PFSK-1 (cell line): ENCODE measurements at regions not wholly inside any gene's neighbourhood (a gene's known extent, or its start where the extent isn't known, plus 50 kb on each side); places are given as distances from the start of the nearest gene placed in this dataset.

Experiments used
- REST ChIP-seq, 2 experiments: IDR thresholded peaks; 2 replicates each; pipeline versions ENCODE4 v1.6.1 to v1.8.0; 2011 to 2012; ENCODE audit warnings: low read depth in 2 of 2, low read length in 2 of 2, control low read depth in 1 of 2, inconsistent platforms in 1 of 2, mild to moderate bottlenecking in 1 of 2, moderate library complexity in 1 of 2; ENCODE audit not compliant: insufficient read depth in 1 of 2
- TAF1 ChIP-seq: IDR thresholded peaks from 2 replicates; pipeline ENCODE4 v1.6.1; 2012; ENCODE audit warnings: low read length, control low read depth, borderline replicate concordance; ENCODE audit not compliant: insufficient read depth

GRCh38 chr7:19561121-19561805 is 147.6 kb downstream of the POLR1F start:
- TF ChIP-seq TAF1 (no peak), REST (IDR thresholded peaks at IDR 0.05; ENCODE audit: insufficient read depth in 1 of 2, low read depth in 2 of 2, low read length in 2 of 2) (no peak)
